ENCODE measurements at regions not wholly inside any gene's neighbourhood (a gene's known extent, or its start where the extent isn't known, plus 50 kb on each side); places are given as distances from the start of the nearest gene placed in this dataset.

GRCh38 chr3:162014284-162014683, 517.7 kb downstream of the OTOL1 start:
- no peak for TF ChIP-seq CTCF (IDR thresholded peaks at IDR 0.05 in 2 of 3, conservative IDR thresholded peaks at IDR 0.05 in 1 of 3; ENCODE audit: borderline replicate concordance in 1 of 3, insufficient read depth in 1 of 3, low read depth in 2 of 3, low read length in 2 of 3)
- no peak for TF ChIP-seq MAX (IDR thresholded peaks at IDR 0.05)
- no peak for TF ChIP-seq RAD21 (IDR thresholded peaks at IDR 0.05; ENCODE audit: low read depth)
- no peak for TF ChIP-seq YY1 (IDR thresholded peaks at IDR 0.05; ENCODE audit: extremely low read depth, insufficient replicate concordance, low read depth, low read length)
- no peak for TF ChIP-seq POLR2A (IDR thresholded peaks at IDR 0.05; ENCODE audit: borderline replicate concordance, extremely low read depth, insufficient read depth, insufficient read length)

Data from HCT116 (cell line).